ENCODE measurements at regions not wholly inside any gene's neighbourhood (a gene's known extent, or its start where the extent isn't known, plus 50 kb on each side); places are given as distances from the start of the nearest gene placed in this dataset.

- no peak for TF ChIP-seq CTCF (IDR thresholded peaks at IDR 0.05; ENCODE audit: partially characterized antibody, unreplicated experiment)
- H3K36me3 Mint-ChIP-seq (ENCODE audit: unreplicated experiment), result no peaks in the 10 kb centered on the region
- H3K4me1 Mint-ChIP-seq (ENCODE audit: low read depth, unreplicated experiment), result no peaks in the 10 kb centered on the region
- no peaks in the 10 kb centered on the region for H3K9me3 Mint-ChIP-seq (ENCODE audit: unreplicated experiment)
- no peak overlapping the region for H3K4me3 Mint-ChIP-seq (ENCODE audit: unreplicated experiment)
- no peak for DNase-seq
- H3K27ac Mint-ChIP-seq (ENCODE audit: unreplicated experiment), result no peak overlapping the region
- peaks cover 2% of the 10 kb centered on the region for H3K27me3 Mint-ChIP-seq (ENCODE audit: unreplicated experiment)
Observed at GRCh38 chr1:239840336-239840735, 251.3 kb upstream of the FMN2 start.

- Mint-ChIP-seq H3K4me1 (ENCODE audit: low read depth, unreplicated experiment) (no peaks in the 10 kb centered on the region), H3K27me3 (ENCODE audit: unreplicated experiment) (peaks cover 2% of the 10 kb centered on the region), H3K9me3 (ENCODE audit: unreplicated experiment) (no peaks in the 10 kb centered on the region), H3K27ac (ENCODE audit: unreplicated experiment) (no peak overlapping the region), H3K4me3 (ENCODE audit: unreplicated experiment) (no peak overlapping the region), H3K36me3 (ENCODE audit: unreplicated experiment) (no peaks in the 10 kb centered on the region)
- TF ChIP-seq CTCF (IDR thresholded peaks at IDR 0.05; ENCODE audit: partially characterized antibody, unreplicated experiment), result no peak
- DNase-seq, result no peak
Observed at GRCh38 chr1:239840790-239841189, 250.9 kb upstream of the FMN2 start.

GRCh38 chr1:239841631-239842030, 250.1 kb upstream of the FMN2 start:
- Mint-ChIP-seq H3K27ac (ENCODE audit: unreplicated experiment) (no peak overlapping the region), H3K9me3 (ENCODE audit: unreplicated experiment) (no peaks in the 10 kb centered on the region), H3K27me3 (ENCODE audit: unreplicated experiment) (peaks cover 2% of the 10 kb centered on the region), H3K4me1 (ENCODE audit: low read depth, unreplicated experiment) (no peaks in the 10 kb centered on the region), H3K4me3 (ENCODE audit: unreplicated experiment) (no peak overlapping the region), H3K36me3 (ENCODE audit: unreplicated experiment) (no peaks in the 10 kb centered on the region)
- DNase-seq, result no peak
- TF ChIP-seq CTCF (IDR thresholded peaks at IDR 0.05; ENCODE audit: partially characterized antibody, unreplicated experiment), result no peak

GRCh38 chr1:239843541-239843940, 248.1 kb upstream of the FMN2 start:
- Mint-ChIP-seq H3K4me1 (ENCODE audit: low read depth, unreplicated experiment) (no peaks in the 10 kb centered on the region), H3K27ac (ENCODE audit: unreplicated experiment) (no peak overlapping the region), H3K27me3 (ENCODE audit: unreplicated experiment) (peaks cover 2% of the 10 kb centered on the region), H3K9me3 (ENCODE audit: unreplicated experiment) (no peaks in the 10 kb centered on the region), H3K4me3 (ENCODE audit: unreplicated experiment) (no peak overlapping the region), H3K36me3 (ENCODE audit: unreplicated experiment) (no peaks in the 10 kb centered on the region)
- DNase-seq, result no peak
- TF ChIP-seq CTCF (IDR thresholded peaks at IDR 0.05; ENCODE audit: partially characterized antibody, unreplicated experiment), result no peak

- no peak for TF ChIP-seq CTCF (IDR thresholded peaks at IDR 0.05; ENCODE audit: partially characterized antibody, unreplicated experiment)
- Mint-ChIP-seq H3K36me3 (ENCODE audit: unreplicated experiment) (no peaks in the 10 kb centered on the region), H3K27me3 (ENCODE audit: unreplicated experiment) (peaks cover 2% of the 10 kb centered on the region), H3K27ac (ENCODE audit: unreplicated experiment) (no peak overlapping the region), H3K4me1 (ENCODE audit: low read depth, unreplicated experiment) (no peaks in the 10 kb centered on the region), H3K4me3 (ENCODE audit: unreplicated experiment) (no peak overlapping the region), H3K9me3 (ENCODE audit: unreplicated experiment) (no peaks in the 10 kb centered on the region)
- no peak for DNase-seq
Observed at GRCh38 chr1:239844833-239845232, 246.8 kb upstream of the FMN2 start.

Measured in glutamatergic neuron (in vitro differentiated cells).